Activated CD8-positive, alpha-beta memory T cell treated with anti-CD3 and anti-CD28 coated beads for 36 hours (primary cell): ENCODE measurements at regions not wholly inside any gene's neighbourhood (a gene's known extent, or its start where the extent isn't known, plus 50 kb on each side); places are given as distances from the start of the nearest gene placed in this dataset.
"Not testable (repeated sequence)": the region's sequence is repeated elsewhere in the genome, so short reads cannot be mapped to it uniquely, and the experiment has no call there.

Source experiments
- CTCF ChIA-PET: fragments of 350-600 bp; sonication (Branson Sonifier 250); formaldehyde crosslinking; loops from one replicate; lab custom pipeline; 2021; ENCODE audit warnings: antibody characterized with exemption; lab: Charles Lee
- POLR2A ChIA-PET: fragments of 350-600 bp; sonication (Branson Sonifier 250); formaldehyde crosslinking; loops from one replicate; lab custom pipeline; 2021; ENCODE audit warnings: antibody characterized with exemption; lab: Charles Lee

- POLR2A ChIA-PET, CTCF ChIA-PET: not testable (repeated sequence)
Measured at GRCh38 chr14:105741707-105742530, 215.5 kb downstream of the TMEM121 start.

- ChIA-PET CTCF (no interaction called here), POLR2A (no interaction called here)
Measured at GRCh38 chr14:105742531-105742848, 216.1 kb downstream of the TMEM121 start.

GRCh38 chr14:105742904-105743701 lies 216.7 kb downstream of the TMEM121 start:
- CTCF ChIA-PET, POLR2A ChIA-PET: not testable (repeated sequence)

DNA sequence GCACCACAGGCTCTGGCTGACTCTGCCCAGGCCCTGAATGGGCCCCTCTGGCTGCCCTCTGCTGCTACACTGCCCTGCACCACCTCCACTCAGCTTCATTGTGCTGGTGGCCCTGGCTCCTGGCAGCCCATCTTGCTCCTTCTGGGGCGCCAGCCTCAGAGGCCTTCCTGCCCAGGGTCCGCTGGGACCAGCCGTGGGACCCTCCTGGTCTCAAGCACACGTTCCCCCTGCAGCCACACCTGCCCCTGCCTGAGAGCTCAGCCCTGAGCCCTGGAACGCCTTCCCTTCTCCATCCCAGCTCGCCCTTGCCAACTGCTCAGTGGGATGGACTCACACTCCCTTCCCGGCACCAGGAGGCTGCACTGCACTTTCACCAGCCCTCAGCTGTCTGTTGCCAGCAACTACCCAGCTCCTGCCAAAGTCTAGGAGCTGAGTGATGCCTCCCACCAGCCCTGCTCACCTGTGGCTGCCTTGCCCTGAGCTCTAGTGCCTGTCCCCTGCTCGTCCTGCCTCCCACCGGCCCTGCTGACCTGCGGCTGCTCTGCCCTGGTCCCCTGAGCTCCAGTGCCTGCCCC lies 217.9 kb downstream of the TMEM121 start:
- CTCF ChIA-PET, POLR2A ChIA-PET: not testable (repeated sequence)

GRCh38 chr14:105745433-105746123 lies 219.2 kb downstream of the TMEM121 start:
- ChIA-PET CTCF (no interaction called here), POLR2A (no interaction called here)

- POLR2A ChIA-PET: no interaction called here
- CTCF ChIA-PET: no interaction called here
Measured at GRCh38 chr14:105746124-105746514, 219.7 kb downstream of the TMEM121 start.

DNA sequence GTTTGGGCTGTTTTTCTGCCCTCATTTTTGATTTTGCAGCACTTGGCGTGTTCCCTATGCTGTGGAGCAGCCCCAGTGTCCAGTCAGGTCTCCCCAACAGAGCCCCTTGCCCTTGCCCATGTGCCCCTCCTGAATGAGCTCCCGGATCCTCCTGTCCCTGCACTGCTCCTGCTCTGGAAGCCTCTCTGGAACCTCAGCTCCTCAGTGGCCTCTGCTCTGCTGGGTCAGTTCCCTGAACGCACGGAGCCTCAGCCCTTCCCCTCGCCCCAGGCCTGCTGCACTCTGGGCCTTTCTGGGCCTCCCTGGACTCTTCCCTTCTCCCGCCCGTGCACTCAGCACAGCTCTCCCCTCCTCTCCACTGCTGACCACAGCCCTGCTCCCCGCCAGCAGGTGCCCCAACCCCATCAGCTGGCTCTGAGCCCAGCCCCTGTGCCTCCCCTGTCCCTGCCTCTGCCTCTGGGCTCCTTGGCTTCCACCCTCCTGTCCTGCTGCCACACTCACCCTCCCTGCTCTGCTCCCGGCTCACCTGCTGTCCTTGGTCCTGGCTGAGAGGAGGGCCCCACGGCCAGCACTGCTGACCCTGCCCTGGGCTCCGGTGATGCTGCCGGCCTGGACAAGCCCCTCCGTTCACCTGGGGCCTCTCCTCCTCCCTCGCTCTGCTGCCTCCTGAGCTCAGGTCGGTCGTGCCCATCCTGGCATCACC lies 220.6 kb downstream of the TMEM121 start:
- POLR2A ChIA-PET, CTCF ChIA-PET: not testable (repeated sequence)

DNA sequence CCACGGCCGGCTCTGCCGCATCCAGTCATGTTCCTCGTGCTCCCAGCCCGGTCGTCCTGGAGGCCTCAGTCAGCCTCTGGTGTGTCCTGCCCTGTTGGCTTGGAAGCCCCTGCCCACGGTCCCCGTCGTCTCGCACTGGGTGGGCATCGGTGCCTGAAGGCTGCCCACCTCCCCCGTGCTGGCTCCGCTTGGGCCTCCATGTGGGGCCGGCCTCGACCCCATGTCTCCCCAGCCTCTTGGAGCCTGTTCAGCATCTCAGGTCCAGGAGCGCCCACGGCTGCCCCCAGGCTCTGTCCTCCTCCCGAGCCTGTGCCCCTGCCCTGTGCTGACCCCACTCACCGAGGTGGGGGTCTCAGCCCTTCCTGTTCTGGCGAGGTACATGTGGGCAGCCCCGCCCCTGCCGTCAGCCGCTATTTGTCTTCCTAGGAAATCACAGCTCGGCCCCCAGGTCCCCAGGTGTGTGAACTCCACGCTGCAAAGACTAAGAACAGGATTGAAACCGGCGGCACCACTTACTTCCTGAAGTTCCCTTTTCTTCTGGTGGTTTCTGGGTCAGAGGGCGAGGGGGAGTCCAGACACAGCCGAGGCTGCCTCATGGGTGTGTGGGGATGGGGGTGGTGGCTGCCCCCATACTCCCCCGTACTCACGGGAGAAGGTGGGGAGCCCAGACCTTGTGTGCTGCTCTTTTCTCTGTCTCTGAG lies 221.3 kb downstream of the TMEM121 start:
- CTCF ChIA-PET, POLR2A ChIA-PET: not testable (repeated sequence)

GRCh38 chr14:105748204-105748578 lies 221.8 kb downstream of the TMEM121 start:
- POLR2A ChIA-PET: no interaction called here
- CTCF ChIA-PET: no interaction called here

GRCh38 chr14:105748710-105749109 lies 222.3 kb downstream of the TMEM121 start:
- POLR2A ChIA-PET, CTCF ChIA-PET: not testable (repeated sequence)

DNA sequence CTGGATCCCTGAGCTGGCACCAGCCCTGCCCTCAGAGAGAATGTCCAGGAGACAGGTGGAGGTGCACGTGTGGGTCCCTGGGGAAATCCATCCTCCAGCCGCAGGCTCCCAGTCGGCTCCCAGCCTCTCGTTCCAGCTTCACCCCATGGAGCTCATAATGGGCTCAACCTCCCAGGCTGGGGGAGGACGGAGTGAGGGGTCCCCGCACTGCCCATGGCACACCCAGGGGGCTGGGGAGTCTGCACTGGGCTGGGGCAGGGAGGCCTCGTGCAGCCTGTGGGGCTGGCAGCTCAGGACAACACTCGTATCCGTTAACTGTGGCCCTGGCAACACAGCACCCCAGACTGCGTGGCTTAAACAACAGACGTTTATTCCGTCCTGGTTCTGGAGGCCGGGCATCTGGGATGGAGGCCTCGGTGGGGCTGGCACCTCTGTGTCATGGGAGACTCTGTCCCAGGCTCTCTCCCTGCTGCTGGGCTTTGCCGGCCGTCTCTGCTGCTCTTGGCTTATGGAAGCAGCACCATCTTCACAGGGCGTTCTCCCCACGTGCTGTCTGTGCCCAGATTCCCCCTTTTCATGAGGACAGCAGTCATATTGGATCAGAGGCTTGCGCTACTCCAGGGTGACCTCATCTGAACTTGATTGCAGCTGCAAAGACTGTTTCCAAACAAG lies 223.6 kb downstream of the TMEM121 start:
- CTCF ChIA-PET, POLR2A ChIA-PET: not testable (repeated sequence)

DNA sequence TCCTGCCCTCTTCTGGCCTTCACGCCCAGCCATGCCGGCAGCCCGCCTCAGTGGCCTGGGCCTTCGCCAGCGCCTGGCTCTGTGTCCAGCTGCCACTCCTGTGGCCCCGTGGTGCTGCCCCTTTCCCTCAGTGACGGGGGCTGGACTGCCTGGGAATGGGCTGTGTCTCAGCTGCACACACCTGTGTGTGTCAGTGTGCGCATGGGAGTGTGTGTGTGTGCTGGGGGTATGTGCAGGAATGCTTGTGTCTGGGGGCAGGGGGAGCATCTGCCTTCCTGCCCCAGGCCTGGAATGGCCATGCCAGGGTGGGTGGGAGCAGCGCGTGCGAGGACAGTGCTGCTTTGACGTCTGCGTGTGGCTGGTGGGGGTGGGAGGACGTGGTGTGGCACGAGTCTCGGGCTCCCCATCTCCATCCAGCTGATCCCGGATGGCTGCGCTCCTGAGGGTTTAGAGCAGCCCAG lies 224.9 kb downstream of the TMEM121 start:
- CTCF ChIA-PET: not testable (repeated sequence)

DNA sequence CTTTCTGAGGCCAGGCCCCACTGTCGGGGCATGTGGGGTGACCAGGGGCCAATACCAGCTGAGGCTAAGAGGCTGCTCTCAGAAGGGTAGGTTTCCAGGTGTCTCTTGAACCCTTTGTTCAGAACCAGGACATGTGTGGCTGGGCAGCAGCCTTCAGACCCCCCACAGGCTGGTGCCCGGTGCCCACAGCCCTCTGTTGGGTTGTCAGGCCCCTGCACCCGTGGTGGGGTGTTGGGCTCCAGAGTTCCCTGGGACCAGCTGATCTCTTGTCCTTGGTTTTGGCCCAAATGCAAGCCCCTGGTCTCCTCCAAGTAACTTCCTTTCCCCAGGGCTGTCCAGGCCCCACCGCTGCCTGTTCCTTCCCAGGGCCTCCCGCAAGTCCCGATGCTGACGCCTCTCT lies 226.0 kb downstream of the TMEM121 start:
- POLR2A ChIA-PET, CTCF ChIA-PET: not testable (repeated sequence)

More for the DNA sequence above, 224.9 kb downstream of the TMEM121 start:
- POLR2A ChIA-PET: not testable (repeated sequence)

GRCh38 chr14:105760691-105761344 lies 234.4 kb downstream of the TMEM121 start:
- ChIA-PET CTCF (no interaction called here), POLR2A (no interaction called here)

GRCh38 chr14:105761345-105761740 lies 235.0 kb downstream of the TMEM121 start:
- CTCF ChIA-PET, POLR2A ChIA-PET: not testable (repeated sequence)

- ChIA-PET POLR2A (no interaction called here), CTCF (no interaction called here)
Measured at GRCh38 chr14:105761842-105762241, 235.5 kb downstream of the TMEM121 start.

DNA sequence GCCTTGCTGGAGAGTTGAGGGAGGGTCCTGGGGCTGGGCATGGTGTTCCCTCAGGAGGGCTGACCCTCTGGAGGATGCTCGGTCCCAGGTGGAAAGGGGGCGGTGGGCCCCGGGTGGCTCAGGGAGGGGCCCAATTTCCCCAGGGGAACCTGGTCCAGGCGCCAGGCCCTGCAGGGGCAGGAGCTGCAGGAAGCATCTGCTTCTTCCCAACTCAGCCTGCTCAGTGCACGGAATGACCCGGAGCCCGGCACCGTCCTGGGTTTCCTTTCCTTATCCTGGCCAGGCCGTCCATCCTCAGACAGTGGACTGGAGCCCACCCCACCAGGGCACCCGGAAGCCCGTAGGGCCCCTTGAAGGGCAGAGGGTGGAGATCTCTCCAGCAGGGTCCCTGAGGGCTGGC lies 235.9 kb downstream of the TMEM121 start:
- CTCF ChIA-PET, POLR2A ChIA-PET: not testable (repeated sequence)
